H1 (cell line): ENCODE measurements at regions not wholly inside any gene's neighbourhood (a gene's known extent, or its start where the extent isn't known, plus 50 kb on each side); places are given as distances from the start of the nearest gene placed in this dataset.

Source experiments
- CTCF ChIA-PET: fragments of 300-600 bp; sonication (Branson Sonifier 250); formaldehyde crosslinking; loops from one replicate; lab custom pipeline; 2021; ENCODE audit not compliant: partially characterized antibody; lab: Charles Lee
- POLR2A ChIA-PET: fragments of 300-600 bp; sonication (Branson Sonifier 250); formaldehyde crosslinking; loops from one replicate; lab custom pipeline; 2021; ENCODE audit warnings: inconsistent platforms; ENCODE audit not compliant: partially characterized antibody; lab: Charles Lee
- DNase-seq, 2 experiments: peaks; one replicate each; pipeline versions ENCODE4 v3.0.0 to v3.0.0-alpha.2; 2010 to 2022; ENCODE audit warnings: low spot score in 2 of 2, low read depth in 1 of 2, mixed read lengths in 1 of 2
- FAIRE-seq: peaks from 2 replicates; lab custom pipeline; 2011; peaks lifted over from hg19 to GRCh38; lab: Jason Lieb, UNC
- H2AFZ ChIP-seq: 2 replicates; pipeline ENCODE4 v1.8.1; 2012; ENCODE audit warnings: low read length, inconsistent platforms
- H2AK5ac ChIP-seq: 2 replicates; pipeline ENCODE4 v1.6.1; 2013; ENCODE audit warnings: low read depth, low read length
- H2BK120ac ChIP-seq: replicated peaks from 2 replicates; pipeline ENCODE3; 2013; ENCODE audit warnings: low read depth, low read length, inconsistent platforms
- H2BK12ac ChIP-seq: 2 replicates; pipeline ENCODE4 v1.6.1; 2013; ENCODE audit warnings: low read depth, low read length
- H2BK15ac ChIP-seq: 2 replicates; pipeline ENCODE4 v1.6.1; 2013; ENCODE audit warnings: low read length
- H2BK20ac ChIP-seq: 2 replicates; pipeline ENCODE4 v1.6.1; 2013; ENCODE audit warnings: low read length
- H2BK5ac ChIP-seq: 2 replicates; pipeline ENCODE4 v1.6.1; 2013; ENCODE audit warnings: low read depth, low read length
- H3K14ac ChIP-seq: 2 replicates; pipeline ENCODE4 v1.6.1; 2013; ENCODE audit warnings: inconsistent platforms; ENCODE audit not compliant: insufficient read length
- H3K18ac ChIP-seq: 2 replicates; pipeline ENCODE4 v1.6.1; 2013; ENCODE audit warnings: low read length; ENCODE audit errors: extremely low read depth
- H3K23ac ChIP-seq: 2 replicates; pipeline ENCODE4 v1.6.1; 2013; ENCODE audit warnings: inconsistent platforms; ENCODE audit not compliant: insufficient read length
- H3K23me2 ChIP-seq: 2 replicates; pipeline ENCODE4 v1.6.1; 2013; ENCODE audit warnings: low read depth, low read length
- H3K27ac ChIP-seq: 2 replicates; pipeline ENCODE4 v1.6.1; 2011; ENCODE audit warnings: low read depth, low read length, inconsistent platforms
- H3K27me3 ChIP-seq, 4 experiments: replicated peaks in 1 of 4; 1 replicate in 1 of 4; 2 replicates in 3 of 4; pipeline versions ENCODE4 v1.6.1 to v1.8.1; 2011 to 2013; ENCODE audit warnings: low read length in 3 of 4, mild to moderate bottlenecking in 3 of 4, inconsistent platforms in 2 of 4, mixed read lengths in 2 of 4, moderate library complexity in 1 of 4; ENCODE audit not compliant: control insufficient read depth in 3 of 4, insufficient read depth in 3 of 4; ENCODE audit errors: extremely low read depth in 1 of 4
- H3K36me3 ChIP-seq, 4 experiments: 2 replicates each; pipeline versions ENCODE4 v1.6.1 to v1.8.1; 2011 to 2013; ENCODE audit warnings: mild to moderate bottlenecking in 4 of 4, low read length in 3 of 4, moderate library complexity in 2 of 4, control low read depth in 1 of 4, inconsistent platforms in 1 of 4; ENCODE audit not compliant: insufficient read depth in 4 of 4, control insufficient read depth in 2 of 4
- H3K4ac ChIP-seq: replicated peaks from 2 replicates; pipeline ENCODE3; 2013; ENCODE audit warnings: low read length, low read depth, mixed read lengths, inconsistent platforms; ENCODE audit not compliant: insufficient read length
- H3K4me1 ChIP-seq, 4 experiments: replicated peaks in 1 of 4; 1 replicate in 1 of 4; 2 replicates in 3 of 4; pipeline versions ENCODE4 v1.6.1 to v1.8.1; 2011 to 2013; ENCODE audit warnings: low read length in 3 of 4, inconsistent platforms in 2 of 4, mixed read lengths in 1 of 4; ENCODE audit not compliant: insufficient read depth in 4 of 4, control insufficient read depth in 3 of 4
- H3K4me2 ChIP-seq, 2 experiments: 2 replicates each; pipeline versions ENCODE4 v1.6.1 to v1.8.1; 2011 to 2013; ENCODE audit warnings: low read depth in 2 of 2, low read length in 2 of 2, control low read depth in 1 of 2, inconsistent platforms in 1 of 2, mild to moderate bottlenecking in 1 of 2; ENCODE audit not compliant: insufficient read depth in 1 of 2
- H3K4me3 ChIP-seq, 4 experiments: fragments of 200-600, 300-600 bp in 1 of 4; sonication (generic), shearing (Covaris generic), sonication (Bioruptor Twin) in 1 of 4; 2 replicates each; pipeline versions ENCODE4 v1.5.1 to v1.8.1; 2011 to 2016; ENCODE audit warnings: low read length in 4 of 4, low read depth in 3 of 4, control low read depth in 2 of 4, inconsistent platforms in 2 of 4, mild to moderate bottlenecking in 2 of 4, mixed read lengths in 1 of 4, moderate library complexity in 1 of 4; ENCODE audit not compliant: insufficient read depth in 2 of 4; ENCODE audit errors: extremely low read depth in 1 of 4
- H3K56ac ChIP-seq: replicated peaks from 2 replicates; pipeline ENCODE3; 2013; ENCODE audit warnings: low read depth, mild to moderate bottlenecking, mixed read lengths, low read length, inconsistent platforms; ENCODE audit not compliant: insufficient read length
- H3K79me1 ChIP-seq: 2 replicates; pipeline ENCODE4 v1.6.1; 2013; ENCODE audit warnings: low read depth, low read length, control low read depth
- H3K79me2 ChIP-seq, 2 experiments: 2 replicates each; pipeline versions ENCODE4 v1.6.1 to v1.8.1; 2012 to 2013; ENCODE audit warnings: low read length in 2 of 2, mild to moderate bottlenecking in 2 of 2, inconsistent platforms in 1 of 2; ENCODE audit not compliant: insufficient read depth in 2 of 2, control insufficient read depth in 1 of 2
- H3K9ac ChIP-seq, 4 experiments: replicated peaks in 1 of 4; 1 replicate in 1 of 4; 2 replicates in 3 of 4; pipeline versions ENCODE4 v1.6.1 to v1.8.1; 2011 to 2013; ENCODE audit warnings: low read depth in 3 of 4, low read length in 3 of 4, control low read depth in 2 of 4, mild to moderate bottlenecking in 2 of 4, moderate library complexity in 2 of 4, inconsistent platforms in 1 of 4; ENCODE audit errors: extremely low read depth in 1 of 4
- H3K9me3 ChIP-seq, 2 experiments: 2 replicates each; pipeline versions ENCODE4 v1.6.1 to v1.8.1; 2012 to 2013; ENCODE audit warnings: mild to moderate bottlenecking in 2 of 2, moderate library complexity in 2 of 2, control low read depth in 1 of 2, inconsistent platforms in 1 of 2, low read depth in 1 of 2, low read length in 1 of 2, mixed read lengths in 1 of 2; ENCODE audit not compliant: insufficient read depth in 2 of 2
- H4K20me1 ChIP-seq, 2 experiments: replicated peaks in 1 of 2; 2 replicates each; pipeline versions ENCODE3 to v1.8.1; 2011 to 2013; ENCODE audit warnings: inconsistent platforms in 2 of 2, low read length in 2 of 2, mild to moderate bottlenecking in 1 of 2; ENCODE audit not compliant: insufficient read depth in 2 of 2, control insufficient read depth in 1 of 2
- H4K5ac ChIP-seq: 2 replicates; pipeline ENCODE4 v1.6.1; 2013; ENCODE audit warnings: low read length, low read depth, mixed read lengths, inconsistent platforms; ENCODE audit not compliant: insufficient read length
- H4K8ac ChIP-seq: 2 replicates; pipeline ENCODE4 v1.8.0; 2013; ENCODE audit warnings: mild to moderate bottlenecking, moderate library complexity, low read length, inconsistent platforms; ENCODE audit not compliant: insufficient read depth; ENCODE audit errors: extremely low read depth
- H4K91ac ChIP-seq: replicated peaks from 2 replicates; pipeline ENCODE3; 2013; ENCODE audit warnings: low read length, mixed read lengths, inconsistent platforms; ENCODE audit not compliant: insufficient read length
- HDAC6 ChIP-seq: IDR thresholded peaks from one replicate; pipeline ENCODE4 v1.7.1; 2012; ENCODE audit warnings: low read depth, mild to moderate bottlenecking, inconsistent platforms, low read length, moderate library complexity
- POLR2AphosphoS5 ChIP-seq: IDR thresholded peaks from 2 replicates; pipeline ENCODE4 v1.6.1; 2011; ENCODE audit warnings: low read depth, low read length
- RFX5 ChIP-seq: IDR thresholded peaks from 2 replicates; pipeline ENCODE4 v1.6.1; 2011; ENCODE audit warnings: low read depth, low read length, improper control_type of control experiment, borderline replicate concordance
- WGBS, 2 experiments: shearing (Covaris generic) in 1 of 2; methylation state at CpG; one replicate each; pipeline versions ENCODE4 v1.1.6 to v1.1.7; 2013 to 2015; ENCODE audit warnings: low lambda C conversion rate in 2 of 2, mixed read lengths in 2 of 2, inconsistent platforms in 1 of 2, low coverage in 1 of 2, missing lambda C conversion rate in 1 of 2; ENCODE audit not compliant: insufficient replicate concordance in 2 of 2, insufficient coverage in 1 of 2, insufficient read length in 1 of 2; ENCODE audit errors: extremely low coverage in 1 of 2, missing lambda C conversion rate in 1 of 2; 5-methylcytosine and 5-hydroxymethylcytosine counted together

- no peaks in the 10 kb centered on the region for H3K79me2 ChIP-seq
- no peak overlapping the region for H3K18ac ChIP-seq
- H3K4me2 ChIP-seq = no peak overlapping the region
- H3K79me1 ChIP-seq = no peaks in the 10 kb centered on the region
- H3K4me1 ChIP-seq = peaks cover 0 to 2% (median under 1%) of the 10 kb centered on the region in 4 experiments; a peak in 2 of 7 replicates
- H2BK15ac ChIP-seq = no peak overlapping the region
- no peak overlapping the region for H4K8ac ChIP-seq
- no peak for DNase-seq
- 84% methylated on average over 1 of the region's 1 CpG; no CpG with 5 or more reads in 1 of the 2 experiments for WGBS, 2 experiments
- H2BK20ac ChIP-seq = no peak overlapping the region
- no peaks in the 10 kb centered on the region for H3K36me3 ChIP-seq
- H3K23me2 ChIP-seq = no peaks in the 10 kb centered on the region
- POLR2A ChIA-PET = no interaction called here
- H3K27ac ChIP-seq = no peak overlapping the region
- H3K9ac ChIP-seq = no peak overlapping the region
- peaks cover 0 to 2% (median 0%) of the 10 kb centered on the region in 4 experiments; a peak in 1 of 7 replicates for H3K27me3 ChIP-seq
- TF ChIP-seq RFX5 (no peak), HDAC6 (no peak), POLR2AphosphoS5 (no peak)
- TF ChIP-seq, all 59 proteins: peak for 0
- no peak overlapping the region for H2BK120ac ChIP-seq
- no peak overlapping the region for H2BK12ac ChIP-seq
- H2BK5ac ChIP-seq = no peak overlapping the region
- no peak overlapping the region for H3K23ac ChIP-seq
- H2AFZ ChIP-seq = no peak overlapping the region
- H3K56ac ChIP-seq = no peak overlapping the region
- H4K91ac ChIP-seq = no peak overlapping the region
- no peaks in the 10 kb centered on the region for H3K9me3 ChIP-seq
- H4K5ac ChIP-seq = no peak overlapping the region
- H3K4ac ChIP-seq = no peak overlapping the region
- CTCF ChIA-PET = interaction anchor here (0.6 kb wide), 1 partner anchor 628 kb away, joined by 3 read pairs; no protein-coding TSS in a partner anchor
- no peak overlapping the region for H2AK5ac ChIP-seq
- no peak for FAIRE-seq
- no peaks in the 10 kb centered on the region for H4K20me1 ChIP-seq
- no peak overlapping the region for H3K14ac ChIP-seq
- no peak overlapping the region for H3K4me3 ChIP-seq
Measured at GRCh38 chr1:69123486-69123885, 444.2 kb upstream of the LRRC7 start.
